ENCODE measurements at regions not wholly inside any gene's neighbourhood (a gene's known extent, or its start where the extent isn't known, plus 50 kb on each side); places are given as distances from the start of the nearest gene placed in this dataset.
"Not testable (repeated sequence)": the region's sequence is repeated elsewhere in the genome, so short reads cannot be mapped to it uniquely, and the experiment has no call there.

DNA sequence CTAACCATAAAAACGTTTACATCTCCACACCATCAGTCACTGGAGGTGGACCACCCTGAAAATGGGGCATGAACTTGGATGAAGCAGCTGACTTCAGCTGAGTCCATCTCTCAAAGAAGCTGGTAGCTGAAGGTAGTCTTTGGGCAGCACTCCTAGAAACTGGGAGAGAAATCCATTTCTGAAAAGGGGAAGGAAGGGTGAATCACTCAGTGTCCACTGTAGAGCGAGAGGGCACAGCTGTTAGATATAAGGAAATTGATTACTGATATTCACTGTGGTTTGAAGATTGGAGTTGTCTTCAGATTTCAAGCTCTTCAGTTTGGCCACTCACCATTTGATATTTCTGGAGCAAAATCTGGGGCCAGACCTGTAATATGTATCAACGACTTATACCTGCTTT lies 499.0 kb upstream of the UBE2E2 start:
- no peak overlapping the region for H3K4me3 ChIP-seq (ENCODE audit: low read length)
- no peaks in the 10 kb centered on the region for H3K4me1 ChIP-seq (ENCODE audit: control insufficient read depth, insufficient read depth, low read length)
- H3K36me3 ChIP-seq (ENCODE audit: control insufficient read depth, insufficient read depth, low read length), result no peaks in the 10 kb centered on the region
- H3K9me3 ChIP-seq (replicated peaks; ENCODE audit: control insufficient read depth, low read depth, low read length), result peaks cover 8% of the 10 kb centered on the region
- H3K27me3 ChIP-seq (ENCODE audit: control insufficient read depth, insufficient read depth, low read length), result no peaks in the 10 kb centered on the region
- DNase-seq, result no peak
- H3K27ac ChIP-seq (ENCODE audit: low read length), result no peak overlapping the region
- no CpG with 5 or more reads among the region's 3 CpGs for WGBS (ENCODE audit: insufficient coverage)

GRCh38 chr3:22704571-22705354 lies 498.4 kb upstream of the UBE2E2 start:
- no peaks in the 10 kb centered on the region for H3K36me3 ChIP-seq (ENCODE audit: control insufficient read depth, insufficient read depth, low read length)
- peaks cover 8% of the 10 kb centered on the region for H3K9me3 ChIP-seq (replicated peaks; ENCODE audit: control insufficient read depth, low read depth, low read length)
- WGBS (ENCODE audit: insufficient coverage), result no CpG with 5 or more reads among the region's 6 CpGs
- no peak overlapping the region for H3K4me3 ChIP-seq (ENCODE audit: low read length)
- H3K27me3 ChIP-seq (ENCODE audit: control insufficient read depth, insufficient read depth, low read length), result no peaks in the 10 kb centered on the region
- no peaks in the 10 kb centered on the region for H3K4me1 ChIP-seq (ENCODE audit: control insufficient read depth, insufficient read depth, low read length)
- DNase-seq, result no peak
- H3K27ac ChIP-seq (ENCODE audit: low read length), result no peak overlapping the region

DNA sequence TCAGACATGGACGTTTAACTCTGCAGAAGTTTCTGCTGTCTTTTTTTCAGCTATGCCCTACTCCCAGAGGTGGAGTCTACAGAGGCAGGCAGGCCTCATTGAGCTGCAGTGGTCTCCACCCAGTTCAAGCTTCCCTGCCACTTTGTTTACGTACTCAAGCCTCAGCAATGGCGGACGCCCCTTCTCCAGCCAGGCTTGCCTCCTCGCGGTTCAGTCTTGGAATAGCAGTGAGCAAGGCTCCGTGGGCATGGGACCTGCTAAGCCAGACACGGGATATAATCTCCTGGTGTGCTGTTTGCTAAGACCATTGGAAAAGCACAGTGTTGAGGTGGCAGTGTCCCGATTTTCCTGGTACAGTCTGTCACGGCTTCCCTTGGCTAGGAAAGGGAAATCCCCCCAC lies 496.2 kb upstream of the UBE2E2 start:
- not testable (repeated sequence) for H3K4me1 ChIP-seq (ENCODE audit: control insufficient read depth, insufficient read depth, low read length); H3K4me3 ChIP-seq (ENCODE audit: low read length); H3K27ac ChIP-seq (ENCODE audit: low read length); H3K9me3 ChIP-seq (replicated peaks; ENCODE audit: control insufficient read depth, low read depth, low read length); DNase-seq; H3K27me3 ChIP-seq (ENCODE audit: control insufficient read depth, insufficient read depth, low read length); H3K36me3 ChIP-seq (ENCODE audit: control insufficient read depth, insufficient read depth, low read length)
- 100% methylated on average over 10 of the region's 10 CpGs for WGBS (ENCODE audit: insufficient coverage)

DNA sequence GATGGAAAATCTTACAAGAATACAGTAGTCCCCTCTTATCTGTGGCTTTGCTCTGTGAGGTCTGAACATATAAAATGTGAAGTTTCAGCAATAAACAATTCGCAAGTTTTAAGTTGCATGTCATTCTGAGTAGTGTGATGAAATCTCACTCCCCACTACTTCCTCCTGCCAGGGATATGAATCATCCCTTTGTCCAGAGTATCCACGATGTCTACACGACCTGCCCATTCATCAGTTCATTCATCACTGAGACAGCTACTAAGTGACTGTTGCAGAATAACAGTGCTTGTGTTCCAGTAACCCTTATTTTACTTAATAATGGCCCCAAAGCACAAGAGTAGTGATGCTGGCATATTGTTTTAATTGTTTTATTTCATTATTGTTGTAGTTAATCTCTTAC lies 489.2 kb upstream of the UBE2E2 start:
- Histone ChIP-seq H3K4me1 (ENCODE audit: control insufficient read depth, insufficient read depth, low read length) (no peaks in the 10 kb centered on the region), H3K27me3 (ENCODE audit: control insufficient read depth, insufficient read depth, low read length) (no peaks in the 10 kb centered on the region), H3K36me3 (ENCODE audit: control insufficient read depth, insufficient read depth, low read length) (no peaks in the 10 kb centered on the region), H3K9me3 (replicated peaks; ENCODE audit: control insufficient read depth, low read depth, low read length) (peaks cover under 1% of the 10 kb centered on the region), H3K27ac (ENCODE audit: low read length) (no peak overlapping the region), H3K4me3 (ENCODE audit: low read length) (no peak overlapping the region)
- 100% methylated on average over 1 of the region's 3 CpGs for WGBS (ENCODE audit: insufficient coverage)
- DNase-seq, result peak; percentile 12

- no peak overlapping the region for H3K27ac ChIP-seq (ENCODE audit: low read length)
- no peaks in the 10 kb centered on the region for H3K27me3 ChIP-seq (ENCODE audit: control insufficient read depth, insufficient read depth, low read length)
- no peak for DNase-seq
- no peak overlapping the region for H3K4me3 ChIP-seq (ENCODE audit: low read length)
- WGBS (ENCODE audit: insufficient coverage), result 67% methylated on average over 1 of the region's 1 CpG
- peaks cover 2% of the 10 kb centered on the region for H3K9me3 ChIP-seq (replicated peaks; ENCODE audit: control insufficient read depth, low read depth, low read length)
- H3K36me3 ChIP-seq (ENCODE audit: control insufficient read depth, insufficient read depth, low read length), result no peaks in the 10 kb centered on the region
- H3K4me1 ChIP-seq (ENCODE audit: control insufficient read depth, insufficient read depth, low read length), result no peaks in the 10 kb centered on the region
Observed at GRCh38 chr3:22714749-22715148, 488.4 kb upstream of the UBE2E2 start.

GRCh38 chr3:22720596-22720995 lies 482.5 kb upstream of the UBE2E2 start:
- peaks cover 2% of the 10 kb centered on the region for H3K9me3 ChIP-seq (replicated peaks; ENCODE audit: control insufficient read depth, low read depth, low read length)
- WGBS (ENCODE audit: insufficient coverage), result 13% methylated on average over 1 of the region's 1 CpG
- H3K27ac ChIP-seq (ENCODE audit: low read length), result no peak overlapping the region
- no peaks in the 10 kb centered on the region for H3K4me1 ChIP-seq (ENCODE audit: control insufficient read depth, insufficient read depth, low read length)
- no peaks in the 10 kb centered on the region for H3K36me3 ChIP-seq (ENCODE audit: control insufficient read depth, insufficient read depth, low read length)
- H3K4me3 ChIP-seq (ENCODE audit: low read length), result no peak overlapping the region
- H3K27me3 ChIP-seq (ENCODE audit: control insufficient read depth, insufficient read depth, low read length), result no peaks in the 10 kb centered on the region
- no peak for DNase-seq

GRCh38 chr3:22724420-22724819 lies 478.7 kb upstream of the UBE2E2 start:
- Histone ChIP-seq H3K27ac (ENCODE audit: low read length) (no peak overlapping the region), H3K4me1 (ENCODE audit: control insufficient read depth, insufficient read depth, low read length) (no peaks in the 10 kb centered on the region), H3K36me3 (ENCODE audit: control insufficient read depth, insufficient read depth, low read length) (no peaks in the 10 kb centered on the region), H3K27me3 (ENCODE audit: control insufficient read depth, insufficient read depth, low read length) (no peaks in the 10 kb centered on the region), H3K9me3 (replicated peaks; ENCODE audit: control insufficient read depth, low read depth, low read length) (no peaks in the 10 kb centered on the region), H3K4me3 (ENCODE audit: low read length) (no peak overlapping the region)
- no peak for DNase-seq

GRCh38 chr3:22728406-22728805 lies 474.7 kb upstream of the UBE2E2 start:
- Histone ChIP-seq H3K27ac (ENCODE audit: low read length) (no peak overlapping the region), H3K4me1 (ENCODE audit: control insufficient read depth, insufficient read depth, low read length) (no peaks in the 10 kb centered on the region), H3K4me3 (ENCODE audit: low read length) (no peak overlapping the region), H3K9me3 (replicated peaks; ENCODE audit: control insufficient read depth, low read depth, low read length) (no peaks in the 10 kb centered on the region), H3K27me3 (ENCODE audit: control insufficient read depth, insufficient read depth, low read length) (no peaks in the 10 kb centered on the region), H3K36me3 (ENCODE audit: control insufficient read depth, insufficient read depth, low read length) (no peaks in the 10 kb centered on the region)
- DNase-seq, result no peak
- no CpG with 5 or more reads among the region's 1 CpG for WGBS (ENCODE audit: insufficient coverage)

- no peak for DNase-seq
- 66% methylated on average over 3 of the region's 5 CpGs for whole genome bisulfite sequencing (ENCODE audit: insufficient coverage)
- no peaks in the 10 kb centered on the region for H3K36me3 ChIP-seq (ENCODE audit: control insufficient read depth, insufficient read depth, low read length)
- no peak overlapping the region for H3K4me3 ChIP-seq (ENCODE audit: low read length)
- no peaks in the 10 kb centered on the region for H3K27me3 ChIP-seq (ENCODE audit: control insufficient read depth, insufficient read depth, low read length)
- H3K9me3 ChIP-seq (replicated peaks; ENCODE audit: control insufficient read depth, low read depth, low read length), result no peaks in the 10 kb centered on the region
- H3K4me1 ChIP-seq (ENCODE audit: control insufficient read depth, insufficient read depth, low read length), result no peaks in the 10 kb centered on the region
- no peak overlapping the region for H3K27ac ChIP-seq (ENCODE audit: low read length)
Observed at GRCh38 chr3:22729212-22729611, 473.9 kb upstream of the UBE2E2 start.

DNA sequence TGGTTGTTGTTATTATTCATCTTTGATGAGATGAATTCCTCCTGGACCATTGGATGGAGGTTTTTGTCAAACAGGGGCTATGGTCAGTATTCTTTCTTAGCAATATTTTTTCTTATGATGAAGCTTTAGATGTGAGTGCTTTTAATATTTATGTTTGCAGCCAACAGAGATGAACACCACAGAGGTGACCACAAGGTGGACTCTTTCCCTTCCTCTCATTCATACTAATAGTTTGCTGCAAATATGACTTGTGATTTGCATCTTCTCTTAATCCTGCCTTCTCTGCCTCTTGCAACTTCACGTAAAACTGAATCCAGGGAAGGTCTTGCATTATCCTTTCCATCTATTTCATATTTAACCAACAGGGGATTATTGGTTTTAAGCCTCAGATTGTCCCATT lies 473.1 kb upstream of the UBE2E2 start:
- Histone ChIP-seq H3K27me3 (ENCODE audit: control insufficient read depth, insufficient read depth, low read length) (no peaks in the 10 kb centered on the region), H3K4me3 (ENCODE audit: low read length) (no peak overlapping the region), H3K4me1 (ENCODE audit: control insufficient read depth, insufficient read depth, low read length) (no peaks in the 10 kb centered on the region), H3K27ac (ENCODE audit: low read length) (no peak overlapping the region), H3K36me3 (ENCODE audit: control insufficient read depth, insufficient read depth, low read length) (no peaks in the 10 kb centered on the region), H3K9me3 (replicated peaks; ENCODE audit: control insufficient read depth, low read depth, low read length) (no peaks in the 10 kb centered on the region)
- no CpG with 5 or more reads among the region's 1 CpG for WGBS (ENCODE audit: insufficient coverage)
- DNase-seq, result peak; percentile 50

- no peak overlapping the region for H3K4me3 ChIP-seq (ENCODE audit: low read length)
- H3K36me3 ChIP-seq (ENCODE audit: control insufficient read depth, insufficient read depth, low read length), result no peaks in the 10 kb centered on the region
- no peak overlapping the region for H3K27ac ChIP-seq (ENCODE audit: low read length)
- H3K4me1 ChIP-seq (ENCODE audit: control insufficient read depth, insufficient read depth, low read length), result no peaks in the 10 kb centered on the region
- no peaks in the 10 kb centered on the region for H3K9me3 ChIP-seq (replicated peaks; ENCODE audit: control insufficient read depth, low read depth, low read length)
- WGBS (ENCODE audit: insufficient coverage), result no CpG with 5 or more reads among the region's 1 CpG
- no peak for DNase-seq
- H3K27me3 ChIP-seq (ENCODE audit: control insufficient read depth, insufficient read depth, low read length), result no peaks in the 10 kb centered on the region
Observed at GRCh38 chr3:22730701-22731100, 472.4 kb upstream of the UBE2E2 start.
